NCI-H460 (cell line): ENCODE measurements at regions not wholly inside any gene's neighbourhood (a gene's known extent, or its start where the extent isn't known, plus 50 kb on each side); places are given as distances from the start of the nearest gene placed in this dataset.
"Not testable (repeated sequence)": the region's sequence is repeated elsewhere in the genome, so short reads cannot be mapped to it uniquely, and the experiment has no call there.

Source experiments
- DNase-seq: peaks from one replicate; pipeline ENCODE4 v3.0.0-alpha.2; 2016; ENCODE audit warnings: low read depth; ENCODE audit errors: extremely low read depth

DNA sequence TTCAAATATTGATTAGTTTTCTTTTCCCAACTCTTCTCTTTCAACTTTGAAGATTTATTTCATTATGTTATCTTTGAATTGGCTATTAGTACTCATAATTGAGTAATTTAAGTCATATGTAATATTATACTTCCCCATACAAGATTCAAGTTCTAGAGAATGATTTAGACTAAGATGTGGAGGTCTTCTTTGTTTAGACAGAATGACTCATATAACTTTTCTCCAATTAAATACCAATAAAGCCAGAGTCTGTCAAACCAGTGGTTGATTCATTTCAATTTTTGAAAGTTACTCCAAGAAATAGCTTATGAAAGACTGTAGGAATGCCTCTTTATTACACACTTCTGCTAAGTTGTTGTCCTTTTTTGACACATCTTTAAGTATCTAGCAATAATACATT lies 115.8 kb upstream of the SLC35F3 start:
- no peak for DNase-seq

DNA sequence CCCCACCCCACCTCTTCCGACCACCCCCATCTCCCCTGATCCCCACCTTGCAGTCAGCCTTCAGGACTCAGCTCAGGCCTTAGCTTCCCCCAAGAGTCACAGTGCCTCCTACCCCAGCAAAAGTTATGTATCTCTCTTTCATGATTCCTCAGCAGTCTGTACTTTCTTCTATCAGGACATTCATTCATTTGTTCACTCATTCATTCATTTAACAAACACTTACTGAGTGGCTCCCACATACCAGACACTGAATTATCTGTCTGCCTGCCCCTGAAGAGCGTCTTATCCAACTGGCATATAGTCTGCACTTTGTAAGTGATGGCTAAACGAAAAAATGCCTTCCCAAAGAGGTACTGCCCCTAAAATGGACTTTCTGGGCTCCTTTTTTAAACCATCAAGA lies 114.4 kb upstream of the SLC35F3 start:
- DNase-seq: no peak

DNA sequence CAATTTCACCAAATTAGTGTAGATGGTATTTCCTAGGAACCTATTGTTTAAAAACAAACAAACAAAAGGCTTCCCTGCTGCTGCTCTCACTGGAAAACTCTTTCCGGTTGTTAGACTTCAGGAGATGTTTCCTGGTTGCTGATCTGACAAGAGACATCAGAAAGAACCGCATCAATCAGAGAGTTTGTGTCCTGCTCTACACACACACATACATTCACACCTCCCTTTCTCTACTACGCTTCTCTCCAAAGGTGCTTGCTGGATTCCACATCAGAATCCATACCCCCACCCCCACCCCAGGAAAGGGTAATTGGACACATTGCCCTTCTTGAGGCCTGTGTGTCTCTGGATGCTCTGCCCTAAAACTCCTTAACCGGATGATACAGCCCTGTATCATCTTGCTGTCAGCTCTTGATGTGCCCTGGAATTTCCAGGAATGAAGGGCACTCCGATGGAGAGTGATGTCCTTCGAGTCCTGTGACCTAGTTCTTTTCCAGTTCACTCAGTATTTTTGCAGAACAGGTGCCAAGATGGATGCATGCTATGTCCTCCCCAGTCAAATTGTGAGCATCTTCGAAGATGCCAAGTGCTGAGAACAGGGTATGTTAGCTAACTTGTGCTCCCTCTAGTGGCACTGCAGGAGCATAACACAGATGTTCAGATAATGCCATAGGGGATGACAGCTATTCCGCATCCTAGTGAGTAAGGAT lies 113.7 kb upstream of the SLC35F3 start:
- peak; percentile 56 for DNase-seq

DNA sequence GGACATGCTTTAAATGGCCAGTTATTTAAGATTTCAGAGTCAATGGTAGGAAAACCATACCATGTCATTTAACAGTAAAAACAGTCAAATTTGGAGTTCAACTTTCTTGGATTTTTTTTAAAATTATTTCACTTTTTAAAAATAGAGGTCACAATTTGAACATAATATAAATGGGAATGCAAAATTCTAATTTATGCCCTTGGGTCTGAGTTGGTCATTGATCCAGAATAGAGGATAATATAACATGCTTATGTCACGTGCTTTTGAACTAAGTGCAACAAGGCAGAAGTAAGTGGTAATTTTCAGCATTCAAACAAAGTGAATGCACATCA lies 113.1 kb upstream of the SLC35F3 start:
- no peak for DNase-seq

DNA sequence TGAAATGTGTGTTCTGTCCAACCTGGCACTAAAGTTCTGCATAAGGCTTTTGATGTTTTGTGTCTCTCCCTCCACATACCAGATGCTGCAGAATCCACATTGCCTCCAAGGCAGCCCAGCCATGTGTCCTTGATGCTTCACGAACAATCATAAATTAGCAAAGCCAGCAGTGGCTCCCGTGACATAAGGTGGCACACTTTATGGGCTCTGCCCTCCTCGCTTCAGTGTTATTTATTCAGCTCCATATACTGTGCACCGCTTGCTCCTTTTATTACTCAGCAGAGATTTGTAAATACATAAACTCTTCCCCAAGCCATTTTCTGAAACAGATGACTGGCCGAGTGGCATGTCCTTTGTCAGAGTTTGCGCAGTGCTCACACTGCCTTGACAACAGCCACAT lies 112.8 kb upstream of the SLC35F3 start:
- no peak for DNase-seq

DNA sequence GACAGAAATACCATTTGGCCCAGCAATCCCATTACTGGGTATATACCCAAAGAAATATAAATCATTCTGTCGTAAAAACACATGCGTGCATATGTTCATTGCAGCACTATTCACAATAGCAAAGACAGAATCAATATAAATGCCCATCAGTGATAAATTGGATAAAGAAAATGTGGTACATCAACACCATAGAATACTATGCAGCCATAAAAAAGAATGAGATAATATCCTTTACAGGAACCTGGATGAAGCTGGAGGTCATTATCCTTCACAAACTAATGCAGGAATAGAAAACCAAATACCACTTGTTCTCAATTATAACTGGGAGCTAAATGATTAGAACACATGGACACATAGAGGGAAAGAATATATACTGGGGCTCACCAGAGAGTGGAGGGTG lies 109.6 kb upstream of the SLC35F3 start:
- no peak for DNase-seq

DNA sequence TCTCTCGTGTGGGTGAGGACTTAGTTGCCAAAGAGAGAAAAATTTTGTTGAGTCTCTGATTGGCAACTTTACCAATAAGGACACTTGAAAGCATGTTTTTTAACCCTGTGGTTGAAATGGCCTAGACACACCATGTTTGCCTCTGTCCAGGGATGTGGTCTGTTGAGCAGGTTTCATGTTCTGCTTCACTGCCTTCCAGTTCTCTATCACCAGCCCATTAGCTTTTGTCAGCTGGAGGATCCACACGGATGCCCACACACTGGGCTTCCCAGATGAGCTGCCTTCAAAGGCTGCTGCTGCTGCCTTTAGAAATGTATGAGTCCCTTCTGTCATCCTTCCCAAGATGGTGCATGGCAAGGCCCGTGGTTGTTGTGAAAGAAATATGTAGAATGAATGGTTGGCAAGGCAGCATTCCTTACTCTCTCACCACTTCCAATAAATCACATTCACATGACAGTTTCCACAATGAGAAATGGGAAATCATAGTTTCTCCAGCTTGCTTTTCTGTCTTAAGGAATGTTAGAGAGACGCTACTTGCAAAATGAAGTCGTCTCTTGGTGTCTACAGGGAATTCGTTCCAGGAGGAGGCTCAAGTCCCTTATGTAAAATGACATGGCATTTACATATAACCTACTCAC lies 108.2 kb upstream of the SLC35F3 start:
- DNase-seq: no peak

DNA sequence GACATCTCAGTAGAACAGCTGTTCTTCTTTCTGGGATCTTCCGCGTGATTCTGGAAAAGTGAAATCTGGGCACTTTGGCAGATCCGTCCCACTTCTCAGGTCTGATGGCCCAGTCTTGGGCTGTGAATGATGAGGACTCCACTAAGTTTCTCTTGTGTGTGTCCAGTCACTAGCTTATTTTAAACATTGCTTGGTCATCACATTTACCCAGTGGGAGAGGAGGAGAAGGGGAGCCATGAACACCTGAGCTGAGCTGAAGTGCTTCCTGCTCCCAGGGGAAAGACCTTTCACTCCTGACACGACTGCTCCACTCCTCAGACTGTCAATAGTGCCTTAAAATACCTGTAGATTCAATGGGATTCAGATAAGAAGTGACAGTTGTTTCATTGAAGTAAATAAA lies 101.9 kb upstream of the SLC35F3 start:
- DNase-seq: no peak

DNA sequence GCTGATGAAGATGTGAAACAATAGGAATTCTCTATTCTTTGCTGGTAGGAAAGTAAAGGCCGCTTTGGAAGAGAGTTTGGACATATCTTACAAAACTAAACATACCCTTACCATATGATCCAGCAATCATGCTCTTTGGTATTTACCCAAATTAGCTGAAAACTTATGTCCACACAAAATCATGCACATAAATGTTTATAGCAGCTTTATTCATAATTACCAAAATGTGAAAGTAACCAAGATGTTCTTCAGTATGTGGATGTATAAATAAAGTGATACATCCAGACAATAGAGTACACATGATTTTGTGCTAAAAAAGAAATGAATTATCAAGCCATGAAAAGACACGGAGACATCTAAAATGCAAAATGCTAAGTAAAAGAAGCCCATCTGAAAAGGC lies 98.7 kb upstream of the SLC35F3 start:
- DNase-seq: no peak

DNA sequence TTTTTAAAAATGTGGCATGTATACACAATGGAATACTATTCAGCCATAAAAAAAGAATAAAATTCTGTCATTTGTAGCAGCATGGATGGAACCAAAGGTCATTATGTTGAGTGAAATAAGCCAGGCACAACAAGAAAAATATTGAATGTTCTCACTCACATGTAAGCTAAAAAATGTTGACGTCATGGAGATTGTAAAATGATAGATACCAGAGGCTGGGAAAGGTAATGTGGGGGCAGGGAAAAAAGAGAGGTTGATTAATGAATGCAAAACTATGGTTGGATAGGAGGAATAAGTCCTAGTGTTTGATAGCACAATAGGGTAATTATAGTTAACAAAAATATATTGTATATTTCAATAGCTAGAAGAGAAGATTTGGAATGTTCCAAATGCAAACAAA lies 89.1 kb upstream of the SLC35F3 start:
- no peak for DNase-seq

DNA sequence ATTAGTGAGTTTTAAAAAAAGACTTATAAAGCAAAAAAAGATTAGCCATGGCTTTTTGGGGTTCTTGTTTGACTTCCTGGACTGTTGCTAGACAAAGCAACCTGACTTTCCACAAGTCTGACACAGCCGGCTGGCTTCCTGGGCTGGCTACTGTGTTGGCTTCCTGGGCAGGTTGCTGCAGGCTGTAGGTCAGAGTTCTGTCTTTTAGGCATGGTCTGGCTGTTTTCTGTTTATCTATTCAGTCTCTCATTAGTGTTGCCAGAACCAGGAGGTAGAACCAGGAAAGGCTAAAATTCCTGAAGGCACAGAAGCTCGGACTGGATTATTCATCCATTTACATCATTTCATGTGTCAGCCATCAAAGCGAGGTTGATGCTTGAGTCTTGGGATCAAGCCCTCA lies 88.6 kb upstream of the SLC35F3 start:
- no peak for DNase-seq

DNA sequence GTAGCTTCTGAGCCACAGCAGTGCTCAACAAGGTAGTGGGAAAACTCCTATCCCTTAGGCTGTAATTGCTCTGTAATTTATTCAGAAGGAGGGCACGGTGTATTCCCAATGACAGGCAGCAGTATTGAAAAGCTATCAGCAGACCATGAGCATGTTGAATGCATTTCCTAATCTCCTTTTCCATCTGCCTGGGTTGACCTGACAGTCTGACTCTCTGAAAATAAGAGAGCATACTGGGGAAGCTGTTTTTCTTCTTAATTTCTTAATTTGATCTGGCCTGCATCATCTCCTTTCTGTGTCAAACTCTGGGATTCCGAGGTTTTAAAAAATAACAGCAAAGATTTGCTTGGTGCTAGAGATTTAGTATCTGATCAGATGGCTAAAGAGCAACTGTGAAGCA lies 88.1 kb upstream of the SLC35F3 start:
- no peak for DNase-seq

DNA sequence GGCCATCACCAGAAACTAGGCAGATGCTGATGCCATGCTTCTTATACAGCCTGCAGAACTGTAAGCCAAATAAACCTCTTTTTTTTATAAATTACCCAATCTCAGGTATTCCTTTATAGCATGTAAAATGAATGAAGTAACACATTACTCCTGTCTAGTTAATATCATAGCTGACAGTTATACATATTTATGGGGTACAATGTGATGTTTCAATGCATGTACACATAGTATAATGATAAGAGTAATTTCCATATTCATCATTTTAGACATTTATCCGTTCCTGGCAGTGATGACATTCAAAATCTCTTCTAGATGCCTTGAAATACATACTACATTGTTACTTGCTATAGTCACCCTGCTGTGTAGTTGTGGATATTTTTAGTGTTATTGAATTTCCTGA lies 85.4 kb upstream of the SLC35F3 start:
- no peak for DNase-seq

DNA sequence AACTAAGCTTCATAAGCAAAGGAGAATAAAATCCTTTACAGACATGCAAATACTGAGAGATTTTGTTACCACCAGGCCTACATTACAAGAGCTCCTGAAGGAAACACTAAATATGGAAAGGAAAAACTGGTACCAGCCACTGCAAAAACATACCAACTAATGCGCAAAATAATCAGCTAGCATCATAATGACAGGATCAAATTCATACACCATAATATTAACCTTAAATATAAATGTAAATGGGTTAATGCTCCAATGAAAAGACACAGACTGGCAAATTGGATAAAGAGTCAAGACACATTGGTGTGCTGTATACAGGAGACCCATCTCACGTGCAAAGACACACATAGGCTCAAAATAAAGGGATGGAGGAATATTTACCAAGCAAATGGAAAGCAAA lies 80.3 kb upstream of the SLC35F3 start:
- DNase-seq: not testable (repeated sequence)

DNA sequence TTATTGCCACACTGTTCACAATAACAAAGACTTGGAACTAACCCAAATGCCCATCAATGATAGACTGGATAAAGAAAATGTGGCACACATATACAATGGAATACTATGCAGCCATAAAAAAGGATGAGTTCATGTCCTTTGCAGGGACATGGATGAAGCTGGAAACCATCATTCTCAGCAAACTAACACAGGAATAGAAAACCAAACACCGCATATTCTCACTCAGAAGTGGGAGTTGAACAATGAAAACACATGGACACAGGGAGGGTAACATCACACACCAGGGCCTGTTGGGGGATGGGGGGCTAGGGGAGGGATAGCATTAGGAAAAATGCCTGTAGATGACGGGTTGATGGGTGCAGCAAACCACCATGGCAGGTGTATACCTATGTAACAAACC lies 76.5 kb upstream of the SLC35F3 start:
- DNase-seq: not testable (repeated sequence)

DNA sequence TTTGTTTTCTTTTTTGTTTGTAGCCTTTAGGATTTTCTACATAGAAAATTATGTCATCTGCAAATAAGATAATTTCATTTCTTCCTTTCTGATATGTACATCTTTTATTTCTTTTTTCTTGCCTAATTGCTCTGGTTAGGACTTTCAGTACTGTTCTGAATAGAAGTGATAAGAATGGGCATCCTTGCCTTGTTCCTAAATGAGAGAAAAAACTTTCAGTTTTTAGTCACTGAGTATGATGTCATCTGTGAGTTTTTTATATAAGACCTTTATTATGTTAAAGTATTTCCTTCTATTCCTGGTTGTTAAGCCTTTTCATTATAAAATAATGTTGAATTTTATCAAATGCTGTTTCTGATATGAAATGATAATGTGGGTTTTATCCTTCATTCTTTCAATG lies 76.0 kb upstream of the SLC35F3 start:
- no peak for DNase-seq

DNA sequence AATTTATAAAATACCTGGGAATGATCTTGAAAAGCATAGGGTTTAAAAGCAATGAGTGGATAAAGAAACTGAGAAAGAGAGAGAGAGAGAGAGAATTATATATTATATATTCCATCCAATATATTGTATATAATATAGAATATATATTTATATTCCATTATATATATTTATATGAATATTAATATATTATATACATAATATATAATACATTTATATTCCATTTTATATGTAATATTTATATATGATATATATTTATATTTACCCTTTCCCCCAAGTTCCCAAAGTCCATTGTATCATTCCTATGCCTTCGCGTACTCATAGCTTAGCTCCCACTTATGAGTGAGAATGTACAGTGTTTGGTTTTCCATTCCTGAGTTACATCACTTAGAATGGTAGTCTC lies 69.9 kb upstream of the SLC35F3 start:
- DNase-seq: no peak

DNA sequence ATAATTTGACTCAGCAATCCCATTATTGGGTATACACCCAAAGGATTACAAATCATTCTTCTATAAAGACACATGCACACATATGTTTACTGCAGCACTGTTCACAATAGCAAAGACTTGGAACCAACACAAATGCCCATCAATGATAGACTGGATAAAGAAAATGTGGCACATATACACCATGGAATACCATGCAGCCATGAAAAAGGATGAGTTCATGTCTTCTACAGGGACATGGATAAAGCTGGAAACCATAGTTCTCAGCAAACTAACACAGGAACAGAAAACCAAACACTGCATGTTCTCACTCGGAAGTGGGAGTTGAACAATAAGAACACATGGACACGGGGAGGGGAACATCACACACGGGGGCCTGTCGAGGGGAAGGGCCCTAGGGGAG lies 66.3 kb upstream of the SLC35F3 start:
- DNase-seq: not testable (repeated sequence)

DNA sequence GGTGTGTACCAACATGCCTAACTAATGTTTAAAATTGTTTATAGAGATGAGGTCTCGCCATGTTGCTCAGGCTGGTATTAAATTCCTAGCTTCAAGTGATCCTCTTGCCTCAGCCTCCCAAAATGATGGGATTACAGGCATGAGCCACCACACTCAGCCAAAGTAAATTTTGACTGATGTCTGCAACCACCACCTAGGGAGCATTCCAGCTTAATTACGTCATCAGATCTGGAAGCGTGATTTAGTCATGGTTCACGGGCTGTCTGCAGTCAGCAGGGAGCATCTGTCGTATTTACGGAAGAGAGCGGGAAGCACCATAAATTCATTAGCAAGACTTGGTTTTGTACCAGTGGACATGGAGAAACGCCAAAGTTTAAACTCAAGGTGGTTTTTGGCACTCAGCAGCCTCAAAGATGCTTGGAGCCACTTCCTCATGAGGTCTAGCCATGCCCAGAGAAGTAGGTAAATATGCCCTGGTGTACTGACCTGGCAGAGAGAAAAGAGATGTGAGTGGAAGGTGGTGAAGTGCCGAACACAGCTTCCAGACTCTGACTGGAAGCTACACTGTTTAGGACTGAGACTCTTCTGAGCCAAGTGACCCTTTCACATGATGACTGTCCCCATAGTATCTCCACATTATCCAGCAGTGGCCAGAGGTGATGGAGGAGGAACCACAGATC lies 60.8 kb upstream of the SLC35F3 start:
- no peak for DNase-seq

DNA sequence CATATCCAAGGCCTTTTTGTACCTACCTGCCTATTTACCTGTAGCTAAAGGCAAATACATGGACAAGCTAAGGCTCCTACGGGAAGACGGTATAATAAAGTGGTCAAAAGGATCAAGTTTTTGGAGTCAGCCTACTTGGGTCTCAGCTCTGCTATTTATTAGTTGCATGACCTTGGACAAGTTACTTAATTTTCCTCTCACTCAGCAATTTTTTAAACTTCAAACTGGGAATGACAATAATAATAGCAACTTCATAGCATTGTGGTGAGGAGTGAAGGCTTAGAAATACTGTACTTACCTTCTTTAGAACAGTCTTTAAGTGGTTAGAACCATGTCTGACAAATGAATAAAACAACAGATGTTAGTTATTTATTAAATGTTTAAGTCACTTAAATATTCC lies 60.2 kb upstream of the SLC35F3 start:
- DNase-seq: no peak

DNA sequence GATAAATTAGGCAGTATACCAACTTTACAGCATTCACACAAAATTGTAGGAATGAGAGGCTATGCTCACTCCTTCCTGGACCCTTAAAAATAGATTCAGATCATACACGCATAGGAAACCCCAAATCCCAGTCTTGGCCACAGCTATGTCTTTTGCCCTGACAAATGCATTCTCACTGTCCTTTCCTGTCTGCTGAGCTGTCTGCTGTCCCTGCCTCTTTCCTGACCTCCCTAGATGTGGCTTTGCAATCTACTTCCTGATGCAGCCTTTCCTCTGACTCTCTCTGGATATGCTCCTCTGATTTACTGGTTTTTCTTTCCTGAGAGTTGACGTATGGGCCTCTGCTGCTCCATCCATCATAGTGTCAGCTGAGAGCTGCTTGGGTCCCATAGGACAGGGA lies 59.8 kb upstream of the SLC35F3 start:
- DNase-seq: no peak
